GM23338 (cell line): ENCODE measurements at regions not wholly inside any gene's neighbourhood (a gene's known extent, or its start where the extent isn't known, plus 50 kb on each side); places are given as distances from the start of the nearest gene placed in this dataset.

Source experiments
- ATAC-seq: fragments of 200-7000 bp; cut with Tn5 transposase; 3 replicates; pipeline ENCODE4 v1.9.1; 2020
- DNase-seq: peaks from one replicate; pipeline ENCODE4 v3.0.0-alpha.2; 2015; ENCODE audit warnings: low spot score
- H2AFZ ChIP-seq: fragments of 200-600 bp; sonication (generic); 2 replicates; pipeline ENCODE4 v1.8.0; 2016; ENCODE audit warnings: antibody characterized with exemption, mild to moderate bottlenecking, moderate library complexity
- H3F3A ChIP-seq: fragments of 200-600 bp; sonication (generic); replicated peaks from 2 replicates; pipeline ENCODE4 v1.8.0; 2017; ENCODE audit warnings: antibody characterized with exemption, mixed run types, low read depth
- H3K27ac ChIP-seq: fragments of 200-600 bp; sonication (generic); 2 replicates; pipeline ENCODE4 v1.6.1; 2016; ENCODE audit warnings: low read depth
- H3K27me3 ChIP-seq: fragments of 200-600 bp; sonication (generic); 2 replicates; pipeline ENCODE4 v1.8.0; 2016; ENCODE audit warnings: mild to moderate bottlenecking, mixed run types, moderate library complexity; ENCODE audit not compliant: insufficient read depth
- H3K36me3 ChIP-seq: fragments of 200-600 bp; sonication (generic); 2 replicates; pipeline ENCODE4 v1.8.0; 2016; ENCODE audit warnings: mild to moderate bottlenecking; ENCODE audit not compliant: insufficient read depth
- H3K4me1 ChIP-seq: fragments of 200-600 bp; sonication (generic); 2 replicates; pipeline ENCODE4 v1.8.0; 2016; ENCODE audit warnings: mild to moderate bottlenecking, moderate library complexity; ENCODE audit not compliant: insufficient read depth
- H3K4me2 ChIP-seq: fragments of 200-600 bp; sonication (generic); 2 replicates; pipeline ENCODE4 v1.7.1; 2017; ENCODE audit warnings: mixed run types
- H3K4me3 ChIP-seq: fragments of 200-600 bp; sonication (generic); 2 replicates; pipeline ENCODE4 v1.6.1; 2016; ENCODE audit warnings: mixed run types
- H3K79me2 ChIP-seq: fragments of 200-600 bp; sonication (generic); replicated peaks from 2 replicates; pipeline ENCODE4 v1.8.0; 2017; ENCODE audit warnings: mild to moderate bottlenecking; ENCODE audit not compliant: insufficient read depth
- H3K9me2 ChIP-seq: fragments of 200-600 bp; sonication (generic); 2 replicates; pipeline ENCODE4 v1.8.0; 2017; ENCODE audit not compliant: insufficient read depth
- H4K20me1 ChIP-seq: fragments of 200-600 bp; sonication (generic); replicated peaks from 2 replicates; pipeline ENCODE4 v1.8.0; 2017; ENCODE audit warnings: mild to moderate bottlenecking; ENCODE audit not compliant: insufficient read depth
- H3K27ac Mint-ChIP-seq: 2 replicates; pipeline ENCODE4 v1.8.0; 2020; ENCODE audit warnings: inconsistent platforms, mild to moderate bottlenecking, moderate library complexity, mixed read lengths
- H3K27me3 Mint-ChIP-seq: 3 replicates; pipeline ENCODE4 v1.8.0; 2022; ENCODE audit warnings: low read depth, mild to moderate bottlenecking, moderate library complexity, mixed read lengths, inconsistent platforms; ENCODE audit not compliant: insufficient read depth, poor library complexity
- H3K36me3 Mint-ChIP-seq: 3 replicates; pipeline ENCODE4 v1.8.0; 2021; ENCODE audit warnings: low read depth, mild to moderate bottlenecking, inconsistent platforms, moderate library complexity, mixed read lengths
- H3K4me1 Mint-ChIP-seq: 3 replicates; pipeline ENCODE4 v1.8.0; 2020; ENCODE audit warnings: mild to moderate bottlenecking, inconsistent platforms, mixed read lengths
- H3K4me3 Mint-ChIP-seq: 3 replicates; pipeline ENCODE4 v1.8.0; 2021; ENCODE audit warnings: moderate library complexity, mild to moderate bottlenecking, inconsistent platforms, mixed read lengths
- H3K9me3 Mint-ChIP-seq: 3 replicates; pipeline ENCODE4 v1.8.0; 2020; ENCODE audit warnings: moderate library complexity, mild to moderate bottlenecking, inconsistent platforms, mixed read lengths
- CREB1 ChIP-seq: fragments of 250-450 bp; sonication (Bioruptor Pico); IDR thresholded peaks from 2 replicates; pipeline ENCODE4 v1.5.0; 2020; ENCODE audit warnings: low read depth, mild to moderate bottlenecking, moderate library complexity
- CTCF ChIP-seq, 2 experiments: fragments of 200-600 bp in 1 of 2; sonication (generic) in 1 of 2; conservative IDR thresholded peaks; 2 replicates each; pipeline versions ENCODE4 v1.5.1 to v1.6.1; 2016 to 2017; ENCODE audit warnings: antibody characterized with exemption in 2 of 2, low read depth in 2 of 2, mild to moderate bottlenecking in 2 of 2, moderate library complexity in 1 of 2
- ETS1 ChIP-seq: IDR thresholded peaks from 2 replicates; pipeline ENCODE4 v1.6.1; 2016; ENCODE audit warnings: antibody characterized with exemption
- EZH2 ChIP-seq: fragments of 200-600 bp; sonication (generic); IDR thresholded peaks from one replicate; pipeline ENCODE4 v1.8.0; 2017; ENCODE audit warnings: antibody characterized with exemption, mild to moderate bottlenecking, low read depth; ENCODE audit not compliant: unreplicated experiment
- EZH2phosphoT487 ChIP-seq: fragments of 200-600 bp; sonication (generic); IDR thresholded peaks from one replicate; pipeline ENCODE4 v1.8.1; 2018; ENCODE audit warnings: antibody characterized with exemption; ENCODE audit not compliant: unreplicated experiment
- JUNB ChIP-seq: IDR thresholded peaks from one replicate; pipeline ENCODE4 v1.6.1; 2016; ENCODE audit warnings: antibody characterized with exemption; ENCODE audit not compliant: unreplicated experiment
- POLR2AphosphoS5 ChIP-seq: IDR thresholded peaks from 2 replicates; pipeline ENCODE4 v1.6.1; 2016; ENCODE audit warnings: antibody characterized with exemption, low read depth
- ZNF114 ChIP-seq: fragments of 250-450 bp; sonication (Bioruptor Pico); IDR thresholded peaks from 2 replicates; pipeline ENCODE4 v1.5.0; 2020; ENCODE audit warnings: mild to moderate bottlenecking, moderate library complexity
- ZNF331 ChIP-seq: fragments of 250-450 bp; sonication (Bioruptor Pico); IDR thresholded peaks from 2 replicates; pipeline ENCODE4 v1.5.0; 2020; ENCODE audit warnings: low read depth, mild to moderate bottlenecking, moderate library complexity

- TF ChIP-seq CTCF (conservative IDR thresholded peaks at IDR 0.05; ENCODE audit: low read depth in 2 of 2) (no peak), ETS1 (no peak), EZH2 (no peak), ZNF114 (CRISPR knock-in tag) (no peak)
Observed at GRCh38 chr16:17780181-17780580, 309.4 kb upstream of the XYLT1 start (continued).

GRCh38 chr16:17777408-17777863, 306.7 kb upstream of the XYLT1 start:
- H3K9me3 Mint-ChIP-seq = no peaks in the 10 kb centered on the region
- Histone ChIP-seq H3K4me1 (peaks cover 7% of the 10 kb centered on the region; the same call in 1 of the 2 replicates), H2AFZ (peak overlapping the region; percentile 81), H3K4me3 (no peak overlapping the region), H3K36me3 (no peaks in the 10 kb centered on the region), H3K4me2 (no peak overlapping the region), H3K79me2 (no peaks in the 10 kb centered on the region), H3K27ac (no peak overlapping the region), H3K9me2 (peaks cover 3% of the 10 kb centered on the region; the same call in 1 of the 2 replicates), H3F3A (no peaks in the 10 kb centered on the region), H4K20me1 (no peaks in the 10 kb centered on the region), H3K27me3 (no peaks in the 10 kb centered on the region)
- no peaks in the 10 kb centered on the region for H3K36me3 Mint-ChIP-seq
- no peak for DNase-seq
- H3K27ac Mint-ChIP-seq = no peak overlapping the region
- H3K4me1 Mint-ChIP-seq = peaks cover 13% of the 10 kb centered on the region
- no peak overlapping the region for H3K4me3 Mint-ChIP-seq
- no peak for TF ChIP-seq POLR2AphosphoS5
- TF ChIP-seq CREB1 (CRISPR knock-in tag) = no peak
- TF ChIP-seq JUNB = no peak
- no peak for TF ChIP-seq EZH2phosphoT487
- no peak for TF ChIP-seq ETS1
- no peak for TF ChIP-seq ZNF331 (CRISPR knock-in tag)
- ATAC-seq = no peak
- peaks cover 2% of the 10 kb centered on the region for H3K27me3 Mint-ChIP-seq

DNA sequence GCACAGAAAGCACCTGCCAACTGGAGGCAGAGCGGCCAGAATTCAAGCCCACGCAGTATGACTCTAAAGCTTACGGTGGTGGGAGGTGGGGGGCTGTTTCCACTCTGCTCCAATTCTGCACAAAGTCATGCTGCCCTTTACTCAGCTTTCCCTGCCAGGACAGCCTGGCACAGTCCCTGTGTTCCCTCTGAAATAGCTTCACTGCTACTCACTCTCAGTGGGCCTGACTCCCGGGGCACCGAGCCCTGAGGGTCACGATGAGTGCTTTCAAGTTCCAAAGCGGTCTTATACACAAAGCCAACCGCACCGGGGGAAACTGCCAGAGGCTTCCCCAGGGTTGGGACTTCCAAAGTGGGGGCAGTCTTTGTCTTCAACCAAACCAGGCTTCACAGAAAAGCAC, 306.1 kb upstream of the XYLT1 start:
- no peak for ATAC-seq
- H3K4me1 ChIP-seq = peaks cover 7% of the 10 kb centered on the region; the same call in 1 of the 2 replicates
- H3K4me3 Mint-ChIP-seq = no peak overlapping the region
- H3K27me3 ChIP-seq = no peaks in the 10 kb centered on the region
- H3K79me2 ChIP-seq = no peaks in the 10 kb centered on the region
- H3K36me3 ChIP-seq = no peaks in the 10 kb centered on the region
- no peak overlapping the region for H3K27ac Mint-ChIP-seq
- H3K36me3 Mint-ChIP-seq = no peaks in the 10 kb centered on the region
- H3K9me3 Mint-ChIP-seq = no peaks in the 10 kb centered on the region
- H3K9me2 ChIP-seq = peaks cover 3% of the 10 kb centered on the region; the same call in 1 of the 2 replicates
- no peak overlapping the region for H3K4me3 ChIP-seq
- no peak overlapping the region for H3K27ac ChIP-seq
- no peak overlapping the region for H3K4me2 ChIP-seq
- H3F3A ChIP-seq = no peaks in the 10 kb centered on the region
- no peak for DNase-seq
- H2AFZ ChIP-seq = peak overlapping the region; percentile 81
- no peaks in the 10 kb centered on the region for H4K20me1 ChIP-seq
- peaks cover 2% of the 10 kb centered on the region for H3K27me3 Mint-ChIP-seq
- peaks cover 13% of the 10 kb centered on the region for H3K4me1 Mint-ChIP-seq
- no peak for TF ChIP-seq CTCF (conservative IDR thresholded peaks at IDR 0.05; ENCODE audit: low read depth in 2 of 2)
- no peak for TF ChIP-seq EZH2phosphoT487
